ENCODE measurements at regions not wholly inside any gene's neighbourhood (a gene's known extent, or its start where the extent isn't known, plus 50 kb on each side); places are given as distances from the start of the nearest gene placed in this dataset.

DNA sequence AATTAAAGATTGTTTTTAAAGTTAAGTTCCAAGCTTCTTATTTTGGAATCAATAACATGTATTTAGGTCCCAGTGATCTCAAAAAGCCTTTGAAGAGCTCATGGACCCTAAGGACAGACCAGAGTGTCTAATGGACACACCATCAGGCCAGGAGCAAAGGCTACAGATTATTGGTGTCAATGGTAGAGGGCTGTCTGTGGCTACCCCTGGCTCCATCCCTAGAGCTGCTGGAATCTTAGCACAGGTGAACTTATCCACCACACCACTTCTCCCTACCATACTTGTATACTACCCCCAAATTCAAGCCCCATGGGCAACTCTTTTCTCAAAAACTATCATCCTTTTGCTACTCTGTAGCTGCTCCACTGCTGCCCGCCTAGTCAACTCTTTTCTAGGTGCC is 79.4 kb upstream of the BEND6 start:
- ChIA-PET RAD21 (ENCODE audit: low non-redundant PET in 1 of 2, low total read pairs in 2 of 2, uncharacterized antibody in 2 of 2, unreplicated experiment in 2 of 2) (no interaction called here), POLR2A (no interaction called here), CTCF (interaction anchor here (1.0 kb wide), 1 partner anchor 27 kb away, joined by 3 read pairs; no protein-coding TSS in a partner anchor)
- Histone ChIP-seq H4K20me1 (ENCODE audit: insufficient read depth) (no peaks in the 10 kb centered on the region), H3K4me3 (replicated peaks in 1 of 2; ENCODE audit: low read depth in 1 of 2, low read length in 2 of 2) (no peak overlapping the region), H2AFZ (ENCODE audit: low read depth, low read length, poor library complexity, severe bottlenecking) (no peak overlapping the region), H3K27ac (ENCODE audit: low read depth, low read length) (no peak overlapping the region), H3K4me2 (ENCODE audit: low read length) (peak overlapping the region; percentile 58), H3K4me1 (ENCODE audit: control insufficient read depth in 1 of 2, insufficient read depth in 2 of 2, low read length in 2 of 2) (peaks cover 12 to 29% of the 10 kb centered on the region in 2 experiments), H3K27me3 (ENCODE audit: insufficient read depth, low read length) (no peaks in the 10 kb centered on the region), H3K79me2 (ENCODE audit: insufficient read depth, low read length) (peaks cover 10% of the 10 kb centered on the region), H3K9me3 (ENCODE audit: control insufficient read depth in 1 of 2, insufficient read depth in 1 of 2, low read depth in 1 of 2, low read length in 2 of 2) (no peaks in the 10 kb centered on the region), H3K9me2 (ENCODE audit: insufficient read depth) (no peaks in the 10 kb centered on the region), H3K9ac (ENCODE audit: low read length) (no peak overlapping the region), H3K36me3 (ENCODE audit: control insufficient read depth in 1 of 2, insufficient read depth in 2 of 2, low read length in 2 of 2) (no peaks in the 10 kb centered on the region)
- DNase-seq (ENCODE audit: low read depth, low spot score) (no peak), ATAC-seq (peak; percentile 30; the same call in 1 of the 2 replicates)
- intact Hi-C loops (cut with micrococcal nuclease): no loop called here
- BruUV-seq (replicated peaks): no TSS peak
- TF ChIP-seq EGR1 (IDR thresholded peaks at IDR 0.05; ENCODE audit: low read depth) (no peak), CEBPB (IDR thresholded peaks at IDR 0.05; ENCODE audit: low read depth) (no peak), JUND (IDR thresholded peaks at IDR 0.05) (no peak), MAX (IDR thresholded peaks at IDR 0.05) (no peak), RAD21 (IDR thresholded peaks at IDR 0.05; ENCODE audit: low read depth) (no peak), POLR2AphosphoS5 (IDR thresholded peaks at IDR 0.05; ENCODE audit: low read depth, low read length) (no peak), EZH2 (IDR thresholded peaks at IDR 0.05) (no peak), SIN3A (IDR thresholded peaks at IDR 0.05; ENCODE audit: low read depth) (no peak), CTCF (IDR thresholded peaks at IDR 0.05 in 2 of 3, conservative IDR thresholded peaks at IDR 0.05 in 1 of 3; ENCODE audit: borderline replicate concordance in 1 of 3, insufficient read depth in 1 of 3, low read depth in 2 of 3, low read length in 2 of 3) (no peak), ZNF274 (IDR thresholded peaks at IDR 0.05; ENCODE audit: low read depth, low read length) (no peak), ZFX (IDR thresholded peaks at IDR 0.05) (no peak), CBX3 (IDR thresholded peaks at IDR 0.05; ENCODE audit: low read depth) (no peak), TCF7L2 (IDR thresholded peaks at IDR 0.05; ENCODE audit: borderline replicate concordance, extremely low read depth, insufficient read depth, insufficient read length) (no peak), FOSL1 (IDR thresholded peaks at IDR 0.05; ENCODE audit: low read depth) (no peak), SRF (IDR thresholded peaks at IDR 0.05; ENCODE audit: low read depth) (no peak), POLR2A (IDR thresholded peaks at IDR 0.05; ENCODE audit: borderline replicate concordance, extremely low read depth, insufficient read depth, insufficient read length) (no peak)
